ENCODE measurements at regions not wholly inside any gene's neighbourhood (a gene's known extent, or its start where the extent isn't known, plus 50 kb on each side); places are given as distances from the start of the nearest gene placed in this dataset.

GRCh38 chr17:73802871-73803270 lies 158.6 kb upstream of the SDK2 start:
- H3K27ac Mint-ChIP-seq: no peak overlapping the region
- TF ChIP-seq EZH2 (IDR thresholded peaks at IDR 0.05) (no peak), EZH2phosphoT487 (IDR thresholded peaks at IDR 0.05) (no peak), CTCF (IDR thresholded peaks at IDR 0.05) (no peak)
- Histone ChIP-seq H3K27ac (no peak overlapping the region), H3K36me3 (no peaks in the 10 kb centered on the region), H3K79me2 (ENCODE audit: low read depth) (no peaks in the 10 kb centered on the region), H3K4me2 (no peak overlapping the region), H2AFZ (replicated peaks) (no peak overlapping the region), H3K9ac (no peak overlapping the region), H3K9me3 (ENCODE audit: low read depth) (no peaks in the 10 kb centered on the region), H4K20me1 (ENCODE audit: low read depth) (no peaks in the 10 kb centered on the region), H3K27me3 (no peaks in the 10 kb centered on the region), H3K4me1 (peaks cover 13% of the 10 kb centered on the region), H3K4me3 (no peak overlapping the region), H3F3A (ENCODE audit: low read depth) (no peaks in the 10 kb centered on the region)
- no peak for DNase-seq (ENCODE audit: low spot score)
- no peak overlapping the region for H3K4me3 Mint-ChIP-seq
- H3K9me3 Mint-ChIP-seq: peaks cover 14% of the 10 kb centered on the region
- no peaks in the 10 kb centered on the region for H3K36me3 Mint-ChIP-seq
- H3K27me3 Mint-ChIP-seq (ENCODE audit: insufficient read depth, low read depth): peaks cover 2% of the 10 kb centered on the region
- peaks cover 18% of the 10 kb centered on the region for H3K4me1 Mint-ChIP-seq

- Histone ChIP-seq H3K4me1 (peaks cover 10% of the 10 kb centered on the region), H3K79me2 (ENCODE audit: low read depth) (no peaks in the 10 kb centered on the region), H3K27me3 (no peaks in the 10 kb centered on the region), H4K20me1 (ENCODE audit: low read depth) (no peaks in the 10 kb centered on the region), H3K9me3 (ENCODE audit: low read depth) (no peaks in the 10 kb centered on the region), H3F3A (ENCODE audit: low read depth) (no peaks in the 10 kb centered on the region), H3K4me3 (no peak overlapping the region), H3K27ac (no peak overlapping the region), H3K4me2 (no peak overlapping the region), H3K9ac (no peak overlapping the region), H3K36me3 (no peaks in the 10 kb centered on the region), H2AFZ (replicated peaks) (peak overlapping the region; percentile 75)
- peaks cover 14% of the 10 kb centered on the region for H3K9me3 Mint-ChIP-seq
- H3K27ac Mint-ChIP-seq: no peak overlapping the region
- no peaks in the 10 kb centered on the region for H3K36me3 Mint-ChIP-seq
- H3K4me1 Mint-ChIP-seq: peaks cover 18% of the 10 kb centered on the region
- TF ChIP-seq EZH2 (IDR thresholded peaks at IDR 0.05) (no peak), EZH2phosphoT487 (IDR thresholded peaks at IDR 0.05) (no peak), CTCF (IDR thresholded peaks at IDR 0.05) (no peak)
- no peak for DNase-seq (ENCODE audit: low spot score)
- H3K27me3 Mint-ChIP-seq (ENCODE audit: insufficient read depth, low read depth): peaks cover 2% of the 10 kb centered on the region
- no peak overlapping the region for H3K4me3 Mint-ChIP-seq
These were observed 159.8 kb upstream of the SDK2 start for GRCh38 chr17:73803964-73804435.

GRCh38 chr17:73806768-73807167 lies 162.5 kb upstream of the SDK2 start:
- Mint-ChIP-seq H3K27ac (no peak overlapping the region), H3K4me3 (no peak overlapping the region), H3K4me1 (peaks cover 11% of the 10 kb centered on the region), H3K27me3 (ENCODE audit: insufficient read depth, low read depth) (no peaks in the 10 kb centered on the region), H3K36me3 (no peaks in the 10 kb centered on the region), H3K9me3 (peaks cover 14% of the 10 kb centered on the region)
- no peak for DNase-seq (ENCODE audit: low spot score)
- Histone ChIP-seq H3K9ac (no peak overlapping the region), H3K27ac (no peak overlapping the region), H3K9me3 (ENCODE audit: low read depth) (no peaks in the 10 kb centered on the region), H3K4me1 (peaks cover 10% of the 10 kb centered on the region), H3K27me3 (no peaks in the 10 kb centered on the region), H3F3A (ENCODE audit: low read depth) (no peaks in the 10 kb centered on the region), H3K79me2 (ENCODE audit: low read depth) (no peaks in the 10 kb centered on the region), H3K4me3 (no peak overlapping the region), H4K20me1 (ENCODE audit: low read depth) (no peaks in the 10 kb centered on the region), H2AFZ (replicated peaks) (no peak overlapping the region), H3K36me3 (no peaks in the 10 kb centered on the region), H3K4me2 (no peak overlapping the region)
- TF ChIP-seq CTCF (IDR thresholded peaks at IDR 0.05): no peak
- no peak for TF ChIP-seq EZH2 (IDR thresholded peaks at IDR 0.05)
- TF ChIP-seq EZH2phosphoT487 (IDR thresholded peaks at IDR 0.05): no peak

Measured in neural progenitor cell (in vitro differentiated cells).